COLO829 (cell line): ENCODE measurements at regions not wholly inside any gene's neighbourhood (a gene's known extent, or its start where the extent isn't known, plus 50 kb on each side); places are given as distances from the start of the nearest gene placed in this dataset.

Experiments used
- DNase-seq: peaks from one replicate; pipeline ENCODE4 v3.0.0; 2012; ENCODE audit warnings: low spot score

- no peak for DNase-seq
Measured at GRCh38 chr2:120567128-120567527, 168.5 kb upstream of the GLI2 start.

- DNase-seq: no peak
Measured at GRCh38 chr2:120568089-120568974, 167.3 kb upstream of the GLI2 start.

GRCh38 chr2:120568975-120569268 lies 166.7 kb upstream of the GLI2 start:
- DNase-seq: peak; percentile 44

- no peak for DNase-seq
Measured at GRCh38 chr2:120570001-120570400, 165.7 kb upstream of the GLI2 start.

GRCh38 chr2:120570546-120570945 lies 165.1 kb upstream of the GLI2 start:
- no peak for DNase-seq

- DNase-seq: no peak
Measured at GRCh38 chr2:120571015-120571728, 164.5 kb upstream of the GLI2 start.

- DNase-seq: no peak
Measured at GRCh38 chr2:120572226-120572625, 163.4 kb upstream of the GLI2 start.

GRCh38 chr2:120574620-120575019 lies 161.0 kb upstream of the GLI2 start:
- no peak for DNase-seq

GRCh38 chr2:120575966-120576365 lies 159.7 kb upstream of the GLI2 start:
- DNase-seq: no peak

GRCh38 chr2:120576509-120577474 lies 158.9 kb upstream of the GLI2 start:
- peak; percentile 56 for DNase-seq

GRCh38 chr2:120577721-120578295 lies 157.9 kb upstream of the GLI2 start:
- no peak for DNase-seq

GRCh38 chr2:120578576-120579352 lies 156.9 kb upstream of the GLI2 start:
- DNase-seq: no peak

GRCh38 chr2:120579916-120580685 lies 155.6 kb upstream of the GLI2 start:
- DNase-seq: no peak

- no peak for DNase-seq
Measured at GRCh38 chr2:120580709-120581108, 155.0 kb upstream of the GLI2 start.

GRCh38 chr2:120583121-120583520 lies 152.5 kb upstream of the GLI2 start:
- no peak for DNase-seq

- DNase-seq: no peak
Measured at GRCh38 chr2:120583851-120584570, 151.7 kb upstream of the GLI2 start.

- no peak for DNase-seq
Measured at GRCh38 chr2:120586507-120587278, 149.0 kb upstream of the GLI2 start.

GRCh38 chr2:120587279-120587996 lies 148.2 kb upstream of the GLI2 start:
- DNase-seq: no peak
